PFSK-1 (cell line): ENCODE measurements at regions not wholly inside any gene's neighbourhood (a gene's known extent, or its start where the extent isn't known, plus 50 kb on each side); places are given as distances from the start of the nearest gene placed in this dataset.

Experiments
- FOXP2 ChIP-seq: optimal IDR thresholded peaks from 2 replicates; pipeline ENCODE3; 2011; ENCODE audit warnings: borderline replicate concordance, control low read depth, inconsistent platforms; ENCODE audit not compliant: insufficient read depth; ENCODE audit errors: extremely low read length, extremely low read depth
- POLR2AphosphoS5 ChIP-seq: IDR thresholded peaks from 2 replicates; pipeline ENCODE4 v1.6.1; 2012; ENCODE audit warnings: low read depth, mild to moderate bottlenecking, control low read depth, low read length, moderate library complexity
- REST ChIP-seq, 2 experiments: IDR thresholded peaks; 2 replicates each; pipeline versions ENCODE4 v1.6.1 to v1.8.0; 2011 to 2012; ENCODE audit warnings: low read depth in 2 of 2, low read length in 2 of 2, control low read depth in 1 of 2, inconsistent platforms in 1 of 2, mild to moderate bottlenecking in 1 of 2, moderate library complexity in 1 of 2; ENCODE audit not compliant: insufficient read depth in 1 of 2
- SIN3A ChIP-seq: IDR thresholded peaks from 2 replicates; pipeline ENCODE4 v1.6.1; 2012; ENCODE audit warnings: mild to moderate bottlenecking, low read length, moderate library complexity, borderline replicate concordance; ENCODE audit not compliant: insufficient read depth
- TAF1 ChIP-seq: IDR thresholded peaks from 2 replicates; pipeline ENCODE4 v1.6.1; 2012; ENCODE audit warnings: low read length, control low read depth, borderline replicate concordance; ENCODE audit not compliant: insufficient read depth

GRCh38 chr5:18159331-18159730 lies 525.1 kb downstream of the TAF11L14 start:
- no peak for TF ChIP-seq FOXP2
- no peak for TF ChIP-seq REST (IDR thresholded peaks at IDR 0.05; ENCODE audit: insufficient read depth in 1 of 2, low read depth in 2 of 2, low read length in 2 of 2)
- TF ChIP-seq TAF1 = no peak
- no peak for TF ChIP-seq SIN3A
- no peak for TF ChIP-seq POLR2AphosphoS5

- TF ChIP-seq POLR2AphosphoS5 (no peak), FOXP2 (no peak), REST (IDR thresholded peaks at IDR 0.05; ENCODE audit: insufficient read depth in 1 of 2, low read depth in 2 of 2, low read length in 2 of 2) (no peak), SIN3A (no peak), TAF1 (no peak)
These were observed 537.4 kb downstream of the TAF11L14 start for GRCh38 chr5:18171684-18172083.

- TF ChIP-seq FOXP2 (no peak), REST (IDR thresholded peaks at IDR 0.05; ENCODE audit: insufficient read depth in 1 of 2, low read depth in 2 of 2, low read length in 2 of 2) (no peak), POLR2AphosphoS5 (no peak), SIN3A (no peak), TAF1 (no peak)
These were observed 545.3 kb downstream of the TAF11L14 start for GRCh38 chr5:18179579-18179978.

- TF ChIP-seq POLR2AphosphoS5 = no peak
- TF ChIP-seq REST (IDR thresholded peaks at IDR 0.05; ENCODE audit: insufficient read depth in 1 of 2, low read depth in 2 of 2, low read length in 2 of 2) = no peak
- TF ChIP-seq SIN3A = no peak
- no peak for TF ChIP-seq TAF1
- TF ChIP-seq FOXP2 = no peak
These were observed 547.3 kb downstream of the TAF11L14 start for GRCh38 chr5:18181575-18181974.

GRCh38 chr5:18195910-18196309 lies 561.6 kb downstream of the TAF11L14 start:
- no peak for TF ChIP-seq REST (IDR thresholded peaks at IDR 0.05; ENCODE audit: insufficient read depth in 1 of 2, low read depth in 2 of 2, low read length in 2 of 2)
- TF ChIP-seq TAF1 = no peak
- TF ChIP-seq POLR2AphosphoS5 = no peak
- TF ChIP-seq SIN3A = no peak
- no peak for TF ChIP-seq FOXP2
